Choroid plexus epithelial cell (primary cell): ENCODE measurements at regions not wholly inside any gene's neighbourhood (a gene's known extent, or its start where the extent isn't known, plus 50 kb on each side); places are given as distances from the start of the nearest gene placed in this dataset.

ENCODE experiments used
- DNase-seq: peaks from one replicate; pipeline ENCODE4 v3.0.0-alpha.2; 2010; ENCODE audit warnings: low read depth
- H3K4me3 ChIP-seq: 2 replicates; pipeline ENCODE4 v1.5.1; 2011; ENCODE audit warnings: low read depth, mild to moderate bottlenecking, control low read depth, low read length, moderate library complexity
- CTCF ChIP-seq: conservative IDR thresholded peaks from 2 replicates; pipeline ENCODE4 v1.5.1; 2011; ENCODE audit warnings: low read depth, mild to moderate bottlenecking, control low read depth, inconsistent platforms, low read length, moderate library complexity

GRCh38 chr6:15825332-15825930 is 162.6 kb upstream of the DTNBP1 start:
- TF ChIP-seq CTCF = no peak
- H3K4me3 ChIP-seq = no peak overlapping the region

GRCh38 chr6:15824811-15825210 is 162.0 kb upstream of the DTNBP1 start:
- DNase-seq = no peak
- H3K4me3 ChIP-seq = no peak overlapping the region
- no peak for TF ChIP-seq CTCF

More at GRCh38 chr6:15825332-15825930, 162.6 kb upstream of the DTNBP1 start:
- no peak for DNase-seq

GRCh38 chr6:15823838-15824414 is 161.1 kb upstream of the DTNBP1 start:
- DNase-seq = no peak
- no peak overlapping the region for H3K4me3 ChIP-seq
- no peak for TF ChIP-seq CTCF

GRCh38 chr6:15822835-15823234 is 160.0 kb upstream of the DTNBP1 start:
- no peak for DNase-seq
- H3K4me3 ChIP-seq = no peak overlapping the region
- no peak for TF ChIP-seq CTCF

- no peak overlapping the region for H3K4me3 ChIP-seq
- DNase-seq = no peak
- no peak for TF ChIP-seq CTCF
These were observed 157.0 kb upstream of the DTNBP1 start for GRCh38 chr6:15819841-15820240.

GRCh38 chr6:15819226-15819625 is 156.4 kb upstream of the DTNBP1 start:
- TF ChIP-seq CTCF = no peak
- DNase-seq = no peak
- H3K4me3 ChIP-seq = no peak overlapping the region

- H3K4me3 ChIP-seq = no peak overlapping the region
- TF ChIP-seq CTCF = no peak
- DNase-seq = no peak
These were observed 155.7 kb upstream of the DTNBP1 start for GRCh38 chr6:15818491-15818890.
